ENCODE measurements at regions not wholly inside any gene's neighbourhood (a gene's known extent, or its start where the extent isn't known, plus 50 kb on each side); places are given as distances from the start of the nearest gene placed in this dataset.

GRCh38 chr2:199199797-199200196, 257.9 kb downstream of the SATB2 start:
- TF ChIP-seq CTCF (IDR thresholded peaks at IDR 0.05; ENCODE audit: low read length) = no peak
- TF ChIP-seq EZH2 (optimal IDR thresholded peaks at IDR 0.05; ENCODE audit: low read depth, low read length) = no peak
